Esophagus muscularis mucosa (tissue), 4 donors: ENCODE measurements at regions not wholly inside any gene's neighbourhood (a gene's known extent, or its start where the extent isn't known, plus 50 kb on each side); places are given as distances from the start of the nearest gene placed in this dataset.

Experiments used
- DNase-seq: peaks from one replicate; pipeline ENCODE4 v3.0.0-alpha.2; 2017; ENCODE audit errors: extremely low spot score
- H3K27ac ChIP-seq, 4 donors: fragments of 200-600 bp; sonication (generic); replicated peaks in 1 of 4; 1 replicate in 3 of 4; 2 replicates in 1 of 4; pipeline ENCODE4 v1.5.1; 2016 to 2019; ENCODE audit warnings: mild to moderate bottlenecking in 1 of 4
- H3K27me3 ChIP-seq, 4 donors: fragments of 200-600 bp; sonication (generic); one replicate each; pipeline versions ENCODE4 v1.5.1 to v1.6.0; 2016 to 2019
- H3K36me3 ChIP-seq, 4 donors: fragments of 200-600 bp; sonication (generic); one replicate each; pipeline ENCODE4 v1.5.1; 2016 to 2019
- H3K4me1 ChIP-seq, 4 donors: fragments of 200-600 bp; sonication (generic); one replicate each; pipeline ENCODE4 v1.5.1; 2016 to 2019
- H3K4me3 ChIP-seq, 4 donors: fragments of 200-600 bp; sonication (generic); 1 replicate in 2 of 4; 2 replicates in 2 of 4; pipeline ENCODE4 v1.5.1; 2016 to 2019; ENCODE audit warnings: mild to moderate bottlenecking in 4 of 4, moderate library complexity in 1 of 4
- H3K9me3 ChIP-seq, 4 donors: fragments of 200-600 bp; sonication (generic); 1 replicate in 3 of 4; 2 replicates in 1 of 4; pipeline ENCODE4 v1.5.1; 2016 to 2019
- CTCF ChIP-seq, 3 experiments: fragments of 200-600 bp in 2 of 3; fragments of 450-650 bp in 1 of 3; sonication (generic) in 2 of 3; IDR thresholded peaks; one replicate each; pipeline ENCODE4 v1.5.1; 2017 to 2019; ENCODE audit warnings: antibody characterized with exemption in 3 of 3, mild to moderate bottlenecking in 2 of 3, moderate library complexity in 1 of 3
- EP300 ChIP-seq: sonication (generic); formaldehyde crosslinking; IDR thresholded peaks from one replicate; pipeline ENCODE4 v1.6.1; 2017; ENCODE audit warnings: antibody characterized with exemption
- POLR2A ChIP-seq: fragments of 450-650 bp; IDR thresholded peaks from one replicate; pipeline ENCODE4 v1.6.1; 2017; ENCODE audit warnings: antibody characterized with exemption, moderate library complexity, mild to moderate bottlenecking, low read depth
- POLR2AphosphoS5 ChIP-seq, 2 donors: sonication (generic); formaldehyde crosslinking; IDR thresholded peaks; one replicate each; pipeline ENCODE4 v1.6.1; 2017; ENCODE audit warnings: antibody characterized with exemption in 2 of 2
- WGBS: methylation state at CpG from one replicate; pipeline ENCODE4 v1.1.5; 2018; 5-methylcytosine and 5-hydroxymethylcytosine counted together
- intact Hi-C: fragments of 100-400 bp; cut with DNase I; formaldehyde crosslinking; loops from one replicate; pipeline ENCODE4 v1.15.1; 2023

GRCh38 chr11:95297680-95298452 lies 66.9 kb upstream of the SESN3 start:
- Histone ChIP-seq H3K27ac (no peak overlapping the region), H3K36me3 (no peaks in the 10 kb centered on the region), H3K27me3 (no peaks in the 10 kb centered on the region), H3K4me1 (peaks cover 0 to 34% (median 32%) of the 10 kb centered on the region in 4 donors), H3K9me3 (no peaks in the 10 kb centered on the region), H3K4me3 (no peak overlapping the region)
- 88% methylated on average over 1 of the region's 1 CpG for WGBS
- DNase-seq = no peak
- intact Hi-C loops = no loop called here
- TF ChIP-seq EP300 = no peak

- Histone ChIP-seq H3K4me1 (peaks cover 0 to 40% (median 35%) of the 10 kb centered on the region in 4 donors), H3K36me3 (no peaks in the 10 kb centered on the region), H3K27ac (peak overlapping the region in 3 of 4 donors; percentile 15 to 23 (median 20)), H3K4me3 (no peak overlapping the region), H3K27me3 (no peaks in the 10 kb centered on the region), H3K9me3 (no peaks in the 10 kb centered on the region)
- TF ChIP-seq CTCF (IDR thresholded peaks at IDR 0.05) (no peak), POLR2A (no peak), EP300 (no peak), POLR2AphosphoS5 (IDR thresholded peaks at IDR 0.05) (no peak)
- intact Hi-C loops = no loop called here
- DNase-seq = no peak
- 69% methylated on average over 6 of the region's 6 CpGs for WGBS
Measured at GRCh38 chr11:95296621-95297025, 65.6 kb upstream of the SESN3 start.

- Histone ChIP-seq H3K27me3 (no peaks in the 10 kb centered on the region), H3K27ac (peak overlapping the region in 1 of 4 donors; percentile 23), H3K36me3 (no peaks in the 10 kb centered on the region), H3K9me3 (no peaks in the 10 kb centered on the region), H3K4me3 (no peak overlapping the region), H3K4me1 (peaks cover 0 to 38% (median 31%) of the 10 kb centered on the region in 4 donors)
- no peak for TF ChIP-seq EP300
- no peak for TF ChIP-seq POLR2AphosphoS5 (IDR thresholded peaks at IDR 0.05)
- no peak for TF ChIP-seq CTCF (IDR thresholded peaks at IDR 0.05)
- TF ChIP-seq POLR2A = no peak
- no peak for DNase-seq
- intact Hi-C loops = no loop called here
Measured at GRCh38 chr11:95296165-95296564, 65.2 kb upstream of the SESN3 start.

GRCh38 chr11:95295382-95296149 lies 64.6 kb upstream of the SESN3 start:
- WGBS = 56% methylated on average over 8 of the region's 8 CpGs
- no peak overlapping the region for H3K4me3 ChIP-seq

More at GRCh38 chr11:95295382-95296149, 64.6 kb upstream of the SESN3 start:
- intact Hi-C loops = no loop called here
- no peak for DNase-seq
- TF ChIP-seq POLR2A (no peak), CTCF (IDR thresholded peaks at IDR 0.05) (no peak), POLR2AphosphoS5 (IDR thresholded peaks at IDR 0.05) (no peak), EP300 (no peak)
- no peaks in the 10 kb centered on the region for H3K36me3 ChIP-seq
- no peak overlapping the region for H3K27ac ChIP-seq
- H3K27me3 ChIP-seq = no peaks in the 10 kb centered on the region
- peaks cover 0 to 38% (median 30%) of the 10 kb centered on the region in 4 donors for H3K4me1 ChIP-seq
- no peaks in the 10 kb centered on the region for H3K9me3 ChIP-seq
